CD4-positive, alpha-beta memory T cell (primary cell): ENCODE measurements at regions not wholly inside any gene's neighbourhood (a gene's known extent, or its start where the extent isn't known, plus 50 kb on each side); places are given as distances from the start of the nearest gene placed in this dataset.

Experiments
- CTCF ChIA-PET: fragments of 350-600 bp; sonication (Branson Sonifier 250); formaldehyde crosslinking; loops from one replicate; lab custom pipeline; 2021; ENCODE audit warnings: inconsistent platforms; ENCODE audit not compliant: partially characterized antibody; lab: Charles Lee
- POLR2A ChIA-PET: fragments of 350-600 bp; sonication (Branson Sonifier 250); formaldehyde crosslinking; loops from one replicate; lab custom pipeline; 2021; ENCODE audit not compliant: partially characterized antibody; lab: Charles Lee
- DNase-seq, 5 donors: peaks; one replicate each; pipeline versions ENCODE4 v3.0.0 to v3.0.0-alpha.2; 2020 to 2022; ENCODE audit warnings: mixed read lengths in 1 of 5
- H3K27ac ChIP-seq: one replicate; pipeline ENCODE4 v1.7.0; 2013; ENCODE audit warnings: low read depth, low read length
- H3K27me3 ChIP-seq: 2 replicates; pipeline ENCODE4 v1.7.0; 2013; ENCODE audit warnings: mild to moderate bottlenecking, low read length, moderate library complexity; ENCODE audit not compliant: insufficient read depth
- H3K36me3 ChIP-seq: 2 replicates; pipeline ENCODE4 v1.7.0; 2013; ENCODE audit warnings: mild to moderate bottlenecking, low read length, moderate library complexity; ENCODE audit not compliant: insufficient read depth
- H3K4me1 ChIP-seq: 2 replicates; pipeline ENCODE4 v1.7.0; 2013; ENCODE audit warnings: mild to moderate bottlenecking, low read length, moderate library complexity; ENCODE audit not compliant: insufficient read depth
- H3K4me3 ChIP-seq, 2 donors: one replicate each; pipeline ENCODE4 v1.7.0; 2013; ENCODE audit warnings: low read length in 2 of 2, mild to moderate bottlenecking in 1 of 2
- H3K9me3 ChIP-seq, 2 donors: one replicate each; pipeline ENCODE4 v1.7.0; 2013; ENCODE audit warnings: low read length in 2 of 2, control low read depth in 1 of 2; ENCODE audit not compliant: control insufficient read depth in 1 of 2
- H3K27ac Mint-ChIP-seq, 7 donors: one replicate each; pipeline ENCODE4 v1.8.0; 2020 to 2021; ENCODE audit warnings: mixed read lengths in 7 of 7, mild to moderate bottlenecking in 6 of 7, inconsistent platforms in 3 of 7, moderate library complexity in 3 of 7
- H3K27me3 Mint-ChIP-seq, 2 donors: one replicate each; pipeline ENCODE4 v1.8.0; 2020 to 2021; ENCODE audit warnings: mixed read lengths in 2 of 2
- H3K36me3 Mint-ChIP-seq, 2 donors: one replicate each; pipeline ENCODE4 v1.8.0; 2020 to 2021; ENCODE audit warnings: mixed read lengths in 2 of 2, inconsistent platforms in 1 of 2, mild to moderate bottlenecking in 1 of 2
- H3K4me1 Mint-ChIP-seq, 4 donors: one replicate each; pipeline ENCODE4 v1.8.0; 2020 to 2021; ENCODE audit warnings: mixed read lengths in 4 of 4, mild to moderate bottlenecking in 1 of 4
- H3K4me3 Mint-ChIP-seq, 8 donors: one replicate each; pipeline ENCODE4 v1.8.0; 2020 to 2021; ENCODE audit warnings: mixed read lengths in 8 of 8, mild to moderate bottlenecking in 7 of 8, moderate library complexity in 6 of 8, inconsistent platforms in 3 of 8
- H3K9me3 Mint-ChIP-seq, 8 donors: one replicate each; pipeline ENCODE4 v1.8.0; 2020 to 2021; ENCODE audit warnings: mixed read lengths in 8 of 8, mild to moderate bottlenecking in 5 of 8, inconsistent platforms in 3 of 8, moderate library complexity in 1 of 8
- intact Hi-C: fragments of 100-400 bp; cut with micrococcal nuclease; formaldehyde crosslinking; loops from one replicate; pipeline ENCODE4 v1.15.1; 2023

GRCh38 chrY:19365321-19365720 lies 379.2 kb downstream of the KDM5D start:
- Histone ChIP-seq H3K36me3 (no peaks in the 10 kb centered on the region), H3K27ac (no peak overlapping the region), H3K9me3 (no peaks in the 10 kb centered on the region), H3K27me3 (no peaks in the 10 kb centered on the region), H3K4me1 (no peaks in the 10 kb centered on the region), H3K4me3 (no peak overlapping the region)
- H3K27me3 Mint-ChIP-seq: no peaks in the 10 kb centered on the region
- H3K9me3 Mint-ChIP-seq: no peaks in the 10 kb centered on the region
- DNase-seq: no peak
- H3K27ac Mint-ChIP-seq: no peak overlapping the region
- ChIA-PET POLR2A (no interaction called here), CTCF (no interaction called here)
- no peaks in the 10 kb centered on the region for H3K36me3 Mint-ChIP-seq
- no peaks in the 10 kb centered on the region for H3K4me1 Mint-ChIP-seq
- no peak overlapping the region for H3K4me3 Mint-ChIP-seq
- intact Hi-C loops: no loop called here

DNA sequence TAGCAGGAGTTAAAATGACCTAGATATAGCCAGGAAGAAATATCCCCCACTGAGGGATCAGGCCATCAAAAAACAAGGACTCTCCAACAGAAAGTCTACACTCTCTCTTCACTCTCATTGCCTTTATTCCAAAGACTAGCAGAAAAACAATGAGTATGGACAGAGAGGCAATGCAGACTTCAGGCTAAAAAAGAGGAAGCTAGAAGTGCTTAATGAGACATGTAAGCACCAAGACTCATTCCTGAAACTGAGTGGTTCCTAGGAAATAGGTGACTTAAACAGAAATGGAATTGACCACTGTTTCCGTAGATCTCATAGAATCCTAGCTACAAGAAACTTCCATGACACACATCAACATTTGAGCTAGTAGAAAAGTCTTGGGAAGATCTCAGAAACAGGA lies 387.3 kb downstream of the KDM5D start:
- no peaks in the 10 kb centered on the region for H3K27me3 Mint-ChIP-seq
- H3K4me1 Mint-ChIP-seq: no peaks in the 10 kb centered on the region
- H3K27ac Mint-ChIP-seq: no peak overlapping the region
- Histone ChIP-seq H3K27ac (no peak overlapping the region), H3K4me1 (no peaks in the 10 kb centered on the region), H3K9me3 (no peaks in the 10 kb centered on the region), H3K27me3 (no peaks in the 10 kb centered on the region), H3K4me3 (no peak overlapping the region), H3K36me3 (no peaks in the 10 kb centered on the region)
- no peaks in the 10 kb centered on the region for H3K9me3 Mint-ChIP-seq
- H3K36me3 Mint-ChIP-seq: no peaks in the 10 kb centered on the region
- no peak for DNase-seq
- CTCF ChIA-PET: no interaction called here
- intact Hi-C loops: no loop called here
- POLR2A ChIA-PET: no interaction called here
- H3K4me3 Mint-ChIP-seq: no peak overlapping the region

DNA sequence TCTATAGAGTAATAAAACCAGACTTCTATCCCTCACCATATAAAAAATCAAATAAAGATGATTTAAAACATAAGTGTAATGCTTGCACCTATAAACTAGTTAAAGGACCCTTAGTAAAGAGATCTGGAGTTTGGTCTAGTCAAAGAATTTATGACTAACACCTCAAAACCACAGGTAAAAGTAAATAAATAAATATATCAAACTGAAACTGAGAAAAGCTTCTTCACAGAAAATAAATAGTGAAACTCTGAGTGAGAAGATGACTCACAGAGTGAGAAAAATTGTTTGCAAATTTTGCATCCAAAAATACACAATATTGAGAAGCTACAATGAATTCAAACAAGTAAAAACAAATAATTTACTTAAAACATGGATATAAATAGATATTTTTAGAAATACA lies 387.8 kb downstream of the KDM5D start:
- no peak overlapping the region for H3K4me3 Mint-ChIP-seq
- no peaks in the 10 kb centered on the region for H3K9me3 Mint-ChIP-seq

DNA sequence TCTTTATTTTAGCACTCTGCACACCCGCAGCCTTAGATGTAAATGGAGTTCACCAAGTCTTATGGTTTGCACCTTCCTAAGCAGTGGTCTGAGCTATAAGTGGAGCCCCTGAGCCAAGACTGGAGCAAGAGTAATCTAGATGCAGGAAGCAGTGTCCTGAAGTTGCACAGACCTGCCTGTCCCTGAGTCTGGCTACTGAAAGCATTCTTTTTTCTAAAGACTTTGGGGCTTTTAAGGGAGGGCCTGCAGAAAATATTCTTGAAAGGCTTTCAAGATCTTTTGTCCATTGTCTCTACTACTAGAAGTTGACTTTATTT lies 389.7 kb downstream of the KDM5D start:
- Mint-ChIP-seq H3K27ac (no peak overlapping the region), H3K36me3 (no peaks in the 10 kb centered on the region), H3K4me1 (no peaks in the 10 kb centered on the region), H3K4me3 (no peak overlapping the region), H3K9me3 (no peaks in the 10 kb centered on the region), H3K27me3 (no peaks in the 10 kb centered on the region)
- H3K27me3 ChIP-seq: no peaks in the 10 kb centered on the region
- no peaks in the 10 kb centered on the region for H3K4me1 ChIP-seq
- no peak for DNase-seq
- no peak overlapping the region for H3K27ac ChIP-seq
- ChIA-PET CTCF (no interaction called here), POLR2A (no interaction called here)
- H3K9me3 ChIP-seq: no peaks in the 10 kb centered on the region
- intact Hi-C loops: no loop called here
- H3K36me3 ChIP-seq: no peaks in the 10 kb centered on the region
- no peak overlapping the region for H3K4me3 ChIP-seq

More for the DNA sequence above, 387.8 kb downstream of the KDM5D start:
- H3K36me3 Mint-ChIP-seq: no peaks in the 10 kb centered on the region
- no peak overlapping the region for H3K27ac Mint-ChIP-seq
- H3K27me3 Mint-ChIP-seq: no peaks in the 10 kb centered on the region
- ChIA-PET CTCF (no interaction called here), POLR2A (no interaction called here)
- no peaks in the 10 kb centered on the region for H3K9me3 ChIP-seq
- no peaks in the 10 kb centered on the region for H3K27me3 ChIP-seq
- no peak for DNase-seq
- H3K4me3 ChIP-seq: no peak overlapping the region
- no peaks in the 10 kb centered on the region for H3K4me1 Mint-ChIP-seq
- no peaks in the 10 kb centered on the region for H3K4me1 ChIP-seq
- no peaks in the 10 kb centered on the region for H3K36me3 ChIP-seq
- intact Hi-C loops: no loop called here
- H3K27ac ChIP-seq: no peak overlapping the region

GRCh38 chrY:19354061-19354856 lies 390.3 kb downstream of the KDM5D start:
- intact Hi-C loops: no loop called here
- Mint-ChIP-seq H3K27me3 (no peaks in the 10 kb centered on the region), H3K9me3 (no peaks in the 10 kb centered on the region), H3K36me3 (no peaks in the 10 kb centered on the region), H3K27ac (no peak overlapping the region), H3K4me1 (no peaks in the 10 kb centered on the region), H3K4me3 (no peak overlapping the region)
- POLR2A ChIA-PET: no interaction called here
- no peak overlapping the region for H3K27ac ChIP-seq
- H3K36me3 ChIP-seq: no peaks in the 10 kb centered on the region
- H3K4me3 ChIP-seq: no peak overlapping the region
- no peak for DNase-seq
- no peaks in the 10 kb centered on the region for H3K9me3 ChIP-seq
- no peaks in the 10 kb centered on the region for H3K27me3 ChIP-seq
- CTCF ChIA-PET: no interaction called here
- H3K4me1 ChIP-seq: no peaks in the 10 kb centered on the region

DNA sequence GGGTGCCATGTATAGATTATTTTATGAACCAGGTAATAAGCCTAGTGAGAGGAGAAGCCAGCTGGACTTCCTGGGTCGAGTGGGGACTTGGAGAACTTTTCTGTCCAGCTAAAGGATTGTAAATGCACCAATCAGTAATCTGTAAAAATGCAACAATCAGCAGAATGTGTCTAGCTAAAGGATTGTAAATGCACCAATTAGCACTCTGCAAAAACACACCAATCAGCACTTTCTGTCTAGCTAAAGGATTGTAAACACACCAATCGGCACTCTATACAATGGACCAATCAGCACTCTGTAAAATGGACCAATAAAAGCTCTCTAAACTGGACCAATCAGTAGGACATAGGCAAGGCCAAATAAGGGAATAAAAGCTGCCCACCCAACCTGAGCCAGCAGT lies 392.9 kb downstream of the KDM5D start:
- intact Hi-C loops: no loop called here
- no peaks in the 10 kb centered on the region for H3K36me3 Mint-ChIP-seq
- H3K27ac Mint-ChIP-seq: no peak overlapping the region
- ChIA-PET CTCF (no interaction called here), POLR2A (no interaction called here)
- no peaks in the 10 kb centered on the region for H3K36me3 ChIP-seq
- no peaks in the 10 kb centered on the region for H3K4me1 Mint-ChIP-seq
- no peak for DNase-seq
- H3K4me3 Mint-ChIP-seq: no peak overlapping the region
- H3K4me1 ChIP-seq: no peaks in the 10 kb centered on the region
- no peaks in the 10 kb centered on the region for H3K27me3 ChIP-seq
- no peak overlapping the region for H3K27ac ChIP-seq
- no peaks in the 10 kb centered on the region for H3K9me3 Mint-ChIP-seq
- no peaks in the 10 kb centered on the region for H3K9me3 ChIP-seq
- H3K27me3 Mint-ChIP-seq: no peaks in the 10 kb centered on the region
- H3K4me3 ChIP-seq: no peak overlapping the region

DNA sequence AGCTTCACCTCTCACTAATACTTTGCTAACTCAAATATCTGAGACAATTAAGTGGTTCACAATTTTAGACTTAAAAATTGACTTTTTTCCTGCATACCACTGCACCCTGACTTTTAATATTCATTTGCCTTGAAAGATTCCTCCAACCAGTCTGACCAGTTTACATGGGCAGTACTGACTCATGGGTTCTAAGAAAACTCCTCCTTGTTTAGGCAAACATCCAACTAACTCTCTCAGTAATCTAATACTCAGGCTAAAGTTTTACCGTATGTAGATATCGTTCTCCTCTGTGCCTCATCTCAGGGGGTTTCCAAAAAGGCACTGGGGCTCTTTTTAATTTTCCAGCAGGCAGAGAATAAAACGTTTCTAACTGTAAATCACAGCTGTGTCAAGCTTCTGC lies 422.8 kb downstream of the KDM5D start:
- H3K4me3 Mint-ChIP-seq: no peak overlapping the region
- CTCF ChIA-PET: no interaction called here

DNA sequence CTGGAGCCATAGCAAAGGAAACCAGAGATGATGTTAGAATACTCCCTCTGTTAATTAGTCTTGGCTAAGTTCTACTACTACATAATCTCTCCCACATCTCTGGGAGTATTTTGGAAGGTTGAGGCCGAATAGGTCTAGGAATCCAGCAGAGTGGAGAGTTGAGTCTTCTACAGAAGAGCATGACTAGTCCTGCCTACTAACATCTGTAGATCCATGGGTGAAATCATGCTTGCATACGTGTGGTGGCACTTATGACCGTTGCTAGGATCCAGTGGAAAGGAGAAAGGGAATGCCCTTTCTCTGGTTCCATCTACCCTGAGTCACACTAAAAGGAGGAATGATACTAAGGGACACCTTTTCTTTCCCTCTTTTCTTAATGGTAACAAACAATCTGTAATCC lies 425.4 kb downstream of the KDM5D start:
- no peak overlapping the region for H3K27ac ChIP-seq
- Mint-ChIP-seq H3K27me3 (no peaks in the 10 kb centered on the region), H3K9me3 (peaks cover 0 to 2% (median 0%) of the 10 kb centered on the region in 8 donors), H3K36me3 (peaks cover 0 to 2% of the 10 kb centered on the region in 2 donors), H3K4me1 (no peaks in the 10 kb centered on the region), H3K4me3 (no peak overlapping the region), H3K27ac (no peak overlapping the region)
- H3K4me3 ChIP-seq: no peak overlapping the region
- no peaks in the 10 kb centered on the region for H3K27me3 ChIP-seq
- POLR2A ChIA-PET: no interaction called here
- no peaks in the 10 kb centered on the region for H3K36me3 ChIP-seq
- CTCF ChIA-PET: no interaction called here
- intact Hi-C loops: no loop called here
- DNase-seq: no peak
- no peaks in the 10 kb centered on the region for H3K4me1 ChIP-seq
- no peaks in the 10 kb centered on the region for H3K9me3 ChIP-seq

More for the DNA sequence above, 422.8 kb downstream of the KDM5D start:
- H3K9me3 ChIP-seq: no peaks in the 10 kb centered on the region
- no peaks in the 10 kb centered on the region for H3K36me3 ChIP-seq
- H3K4me1 ChIP-seq: no peaks in the 10 kb centered on the region
- Mint-ChIP-seq H3K9me3 (peaks cover 0 to 2% (median 0%) of the 10 kb centered on the region in 8 donors), H3K27ac (no peak overlapping the region), H3K27me3 (no peaks in the 10 kb centered on the region), H3K4me1 (no peaks in the 10 kb centered on the region), H3K36me3 (peaks cover 0 to 2% of the 10 kb centered on the region in 2 donors)
- no peaks in the 10 kb centered on the region for H3K27me3 ChIP-seq
- no peak overlapping the region for H3K27ac ChIP-seq
- intact Hi-C loops: no loop called here
- H3K4me3 ChIP-seq: no peak overlapping the region
- POLR2A ChIA-PET: no interaction called here
- DNase-seq: no peak
